ENCODE measurements at regions not wholly inside any gene's neighbourhood (a gene's known extent, or its start where the extent isn't known, plus 50 kb on each side); places are given as distances from the start of the nearest gene placed in this dataset.

DNA sequence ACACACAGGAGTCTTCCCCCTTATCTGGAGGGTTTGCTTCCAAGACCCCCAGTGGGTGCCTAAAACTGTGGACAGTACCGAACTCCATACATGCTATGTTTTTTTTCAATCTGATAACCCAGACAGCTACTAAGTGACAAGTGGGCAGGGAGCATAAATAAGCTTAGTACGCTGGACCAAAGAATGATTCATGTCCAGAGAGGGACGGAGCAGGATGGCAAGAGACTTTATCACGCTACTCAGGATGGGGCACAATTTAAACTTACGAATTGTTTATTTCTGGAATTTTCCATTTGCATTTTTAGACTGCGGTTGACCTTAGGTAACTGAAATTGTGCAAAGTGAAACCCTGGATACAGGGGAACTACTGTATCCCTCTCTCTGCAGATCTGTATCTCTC is 410.0 kb upstream of the MKI67 start:
- no peak for DNase-seq

DNA sequence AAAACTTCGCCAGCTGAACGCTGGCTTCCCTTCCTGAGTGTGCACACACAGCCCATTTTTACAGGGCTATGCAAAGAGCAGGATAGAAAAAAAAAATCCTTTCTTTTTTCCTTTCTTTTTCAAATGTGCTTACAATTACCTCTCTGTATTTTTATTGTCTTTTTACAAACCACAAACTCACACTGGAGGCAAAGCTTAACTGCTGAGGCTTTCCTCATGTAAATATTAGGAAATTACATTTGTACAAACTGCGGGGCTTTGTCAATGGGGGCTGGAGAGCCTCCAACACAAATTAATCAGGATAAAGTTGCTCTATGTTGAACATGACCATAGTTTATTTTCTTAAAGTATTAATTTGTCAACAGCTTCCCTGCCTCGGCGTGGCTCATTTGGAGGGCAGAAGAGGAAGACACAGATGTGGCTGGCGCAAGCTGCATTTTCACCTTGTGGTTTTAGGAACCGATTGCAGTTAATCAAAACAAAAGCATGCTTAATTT is 411.7 kb upstream of the MKI67 start:
- DNase-seq: no peak

DNA sequence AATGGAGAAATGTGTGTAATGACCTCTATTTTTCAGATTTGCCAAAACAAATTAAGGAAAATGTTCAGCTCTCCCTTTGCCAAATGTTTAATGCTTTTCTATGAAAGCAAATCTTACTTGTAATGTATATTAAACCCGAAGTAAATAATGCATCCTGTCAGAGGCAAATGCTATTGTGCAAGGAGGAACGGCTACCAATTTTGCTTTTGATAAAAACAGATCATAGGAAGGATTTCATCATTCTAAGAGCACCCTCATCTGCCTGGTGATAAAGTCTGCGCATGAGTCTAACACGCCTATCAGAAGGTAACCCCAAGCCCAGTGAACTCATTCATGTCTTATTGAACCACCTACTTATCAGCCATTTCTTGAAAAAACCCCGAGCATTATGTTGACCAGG is 412.4 kb upstream of the MKI67 start:
- no peak for DNase-seq

DNA sequence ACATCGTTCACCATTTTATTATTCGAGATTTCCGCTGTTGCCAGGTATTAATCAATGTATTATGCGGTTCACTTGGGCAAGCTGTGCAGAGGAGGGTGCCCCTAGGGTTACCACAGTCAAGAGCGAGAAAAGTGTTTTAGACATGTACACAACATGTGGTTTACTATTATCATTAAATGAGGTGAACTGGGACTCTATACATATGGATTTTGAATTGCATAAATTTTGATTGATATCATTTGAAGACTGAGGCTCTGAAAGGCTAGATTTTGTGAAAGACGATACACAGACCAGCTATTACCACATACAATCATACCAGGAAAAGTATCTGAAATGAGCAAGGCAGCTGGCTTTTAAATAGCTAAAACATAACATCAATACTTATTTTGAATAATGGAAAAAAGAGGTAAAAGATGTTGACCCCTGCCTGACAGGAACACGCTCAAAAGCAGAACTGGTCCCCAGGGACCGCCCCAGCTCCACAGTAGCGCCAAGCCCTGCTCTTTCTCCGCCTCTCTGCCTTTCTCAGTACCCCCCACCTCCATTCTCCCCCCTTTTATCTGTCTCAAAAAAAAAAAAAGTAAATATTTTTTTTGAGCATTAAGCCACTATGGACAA is 413.4 kb upstream of the MKI67 start:
- no peak for DNase-seq

DNA sequence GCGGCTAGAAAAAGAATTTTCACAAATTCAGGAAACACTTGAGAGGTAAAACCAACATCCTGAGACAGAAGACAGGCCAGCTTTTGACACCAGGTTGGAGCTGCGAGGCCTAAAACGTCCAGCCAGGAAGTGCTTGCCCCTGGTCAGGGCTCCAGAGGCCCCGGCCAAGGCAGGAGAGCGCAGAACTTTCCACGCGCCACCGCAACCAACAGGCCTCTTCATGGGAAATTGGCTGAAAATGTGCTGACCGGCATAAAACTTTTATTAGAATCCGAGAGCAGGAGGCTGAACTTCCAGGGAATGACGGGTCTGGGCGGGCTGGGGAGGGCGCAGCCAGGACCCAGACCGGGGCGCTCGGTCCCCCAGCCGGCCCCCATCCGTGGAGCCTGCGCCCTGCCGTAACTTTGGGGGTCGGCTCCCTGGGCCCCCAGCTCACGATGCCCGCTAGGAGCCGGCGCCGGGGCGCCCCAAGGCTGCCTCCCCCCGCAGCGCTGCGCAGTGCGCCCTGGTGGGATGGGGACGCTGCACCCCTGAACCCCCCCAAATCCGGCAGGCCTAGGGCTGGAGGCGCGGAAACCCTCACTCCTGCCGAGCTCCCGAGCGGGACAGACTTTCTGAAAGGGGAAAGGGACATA is 414.0 kb upstream of the MKI67 start:
- no peak for DNase-seq

DNA sequence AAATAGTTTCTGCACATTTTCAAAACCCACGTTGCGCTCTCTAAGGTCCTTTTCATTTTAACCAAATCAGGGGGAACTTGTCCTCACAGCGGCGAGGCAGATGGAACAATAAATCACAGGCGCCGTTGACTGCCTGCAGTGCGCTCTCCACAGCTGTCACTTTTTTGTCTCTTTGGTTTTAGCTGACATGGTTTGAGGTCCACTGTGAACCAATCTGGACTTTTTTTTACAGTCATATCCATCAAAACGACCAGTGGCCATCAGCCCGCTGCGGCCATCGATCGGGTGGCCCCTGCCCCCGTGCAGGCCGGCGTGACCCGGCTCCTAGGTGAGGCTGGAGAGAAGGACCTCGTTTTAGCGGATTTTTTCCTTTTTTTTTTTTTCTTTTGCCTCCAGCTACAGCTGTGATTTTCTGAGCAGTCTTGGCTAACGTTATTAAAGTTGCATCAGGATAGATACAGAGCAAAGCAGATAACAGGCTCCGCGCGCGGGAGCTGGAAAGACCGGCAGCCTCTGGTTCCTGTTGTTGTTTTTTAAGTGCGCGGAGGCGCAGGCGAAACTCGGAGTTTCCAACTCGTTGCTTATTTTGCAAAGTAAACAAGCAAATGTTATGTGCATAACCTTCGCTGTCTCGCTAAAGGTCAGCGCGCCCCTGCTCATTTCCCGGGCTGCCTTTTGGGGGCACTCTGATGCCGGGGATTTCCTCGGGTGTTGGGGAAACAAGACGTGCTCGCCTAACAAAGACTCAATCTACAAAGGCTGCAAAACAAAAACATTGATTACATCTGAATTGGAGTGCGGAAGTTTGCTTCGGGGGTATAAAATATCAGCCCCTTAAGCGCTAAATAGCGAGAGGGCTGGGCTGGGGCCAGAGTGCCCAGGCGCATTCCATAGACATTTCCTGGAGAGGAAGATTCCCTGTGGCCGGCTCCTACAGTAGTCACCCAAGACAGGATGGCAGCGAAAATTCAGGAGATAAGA is 414.8 kb upstream of the MKI67 start:
- no peak for DNase-seq

DNA sequence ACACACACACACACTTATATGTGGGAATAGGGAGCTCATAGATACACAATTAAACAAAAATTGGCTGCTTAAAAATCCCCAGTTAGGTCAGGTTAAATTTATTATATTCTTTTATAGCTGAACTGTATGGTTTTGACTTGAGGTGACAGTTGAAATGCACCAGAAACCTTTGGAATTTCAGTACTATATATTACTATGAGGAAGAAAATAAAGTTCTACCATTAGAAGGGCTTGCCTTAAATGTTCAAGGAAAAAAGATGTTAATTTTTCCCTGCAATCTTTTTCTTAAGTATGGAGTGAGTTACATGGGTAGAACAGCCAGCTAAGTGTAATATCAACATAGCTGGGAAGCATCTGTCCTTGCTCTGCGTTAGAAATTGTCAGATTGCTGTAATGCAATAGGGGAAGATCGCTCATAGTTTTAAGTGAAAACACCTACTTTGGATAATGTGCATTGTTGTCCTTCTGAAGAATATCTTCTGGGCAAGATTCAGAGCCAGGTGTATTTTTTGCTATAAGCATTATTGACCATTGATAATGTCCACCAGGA is 415.8 kb upstream of the MKI67 start:
- no peak for DNase-seq

DNA sequence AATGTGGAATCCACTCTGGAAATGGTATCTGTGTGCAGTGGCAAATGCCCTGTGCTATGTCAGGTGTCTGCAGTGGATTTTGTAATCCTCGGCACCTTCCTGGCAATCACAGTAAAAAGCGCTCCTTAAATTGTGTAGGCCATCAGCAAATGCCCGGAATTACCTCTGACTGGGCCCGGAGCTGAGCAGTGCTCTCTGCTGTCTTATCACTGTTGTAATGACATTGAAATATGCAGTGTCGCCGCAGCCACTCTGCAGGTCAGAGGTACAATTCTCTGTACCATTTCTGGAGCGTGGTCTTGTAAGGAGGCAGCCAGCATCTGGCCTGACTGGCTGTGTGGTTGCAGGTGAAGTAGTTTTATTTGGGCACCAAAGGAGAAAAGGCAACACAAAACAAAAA is 416.4 kb upstream of the MKI67 start:
- DNase-seq: no peak

DNA sequence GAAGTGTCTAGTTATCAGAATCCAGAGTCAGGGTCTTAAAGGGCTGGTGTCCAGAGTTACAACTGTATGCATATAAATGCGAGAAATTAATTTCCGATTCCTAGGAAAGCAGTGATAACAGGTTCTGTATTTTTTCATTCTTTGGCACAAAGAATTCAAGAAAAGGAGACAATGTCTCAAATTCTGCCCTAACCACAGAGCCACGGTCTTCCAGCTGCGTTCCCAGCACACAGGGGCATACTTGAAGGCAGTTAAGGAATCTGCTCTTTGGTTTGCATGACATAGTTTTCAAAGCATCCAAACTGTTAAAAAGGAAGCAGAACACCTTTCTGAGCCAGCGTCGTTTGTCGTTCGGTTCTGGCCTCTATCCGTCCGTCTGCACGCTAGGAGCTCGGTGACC is 416.9 kb upstream of the MKI67 start:
- no peak for DNase-seq

DNA sequence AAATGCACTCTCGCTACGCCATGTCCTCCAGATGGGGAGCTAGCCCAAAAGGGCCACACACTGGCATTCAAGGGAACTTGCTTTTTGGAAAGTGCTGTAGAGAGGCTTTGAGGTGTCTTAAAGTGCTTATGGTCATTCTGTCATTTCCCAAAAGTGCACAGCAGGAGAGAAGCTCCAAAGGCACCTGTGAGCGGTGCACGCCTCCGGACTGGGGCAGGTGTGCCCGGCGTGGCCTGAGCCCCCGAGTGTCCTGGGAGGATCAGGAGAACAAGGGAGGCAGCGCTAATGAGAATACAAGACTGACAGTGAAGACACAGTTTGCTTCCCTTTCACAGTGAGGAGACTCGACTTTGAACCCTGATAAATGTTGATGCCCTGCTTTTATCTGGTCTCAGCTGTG is 419.0 kb upstream of the MKI67 start:
- no peak for DNase-seq

DNA sequence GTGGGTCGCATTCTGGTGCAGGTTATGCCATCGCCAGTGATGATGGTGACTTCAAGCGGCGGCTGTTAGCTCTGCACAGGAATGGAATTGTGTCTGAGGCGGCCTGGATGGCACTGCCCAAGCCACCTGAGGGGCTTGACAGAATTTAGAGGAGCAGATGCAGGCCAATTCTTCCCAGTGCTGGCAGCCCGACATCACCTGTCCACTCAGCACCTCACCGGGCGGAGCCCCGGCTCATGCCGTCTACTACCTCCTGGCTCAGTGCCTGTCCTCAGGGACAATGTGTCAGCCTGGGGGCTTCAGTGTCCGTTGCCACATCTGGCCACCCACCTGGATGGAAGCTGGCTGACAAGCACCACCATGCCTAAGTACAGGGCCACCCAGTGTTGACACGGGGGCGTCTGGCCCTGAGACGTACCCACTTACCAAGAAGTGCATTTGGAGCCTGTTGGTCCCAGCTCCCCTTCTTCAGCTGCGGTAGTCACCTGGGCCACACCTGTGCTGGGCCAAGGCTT is 420.5 kb upstream of the MKI67 start:
- no peak for DNase-seq

DNA sequence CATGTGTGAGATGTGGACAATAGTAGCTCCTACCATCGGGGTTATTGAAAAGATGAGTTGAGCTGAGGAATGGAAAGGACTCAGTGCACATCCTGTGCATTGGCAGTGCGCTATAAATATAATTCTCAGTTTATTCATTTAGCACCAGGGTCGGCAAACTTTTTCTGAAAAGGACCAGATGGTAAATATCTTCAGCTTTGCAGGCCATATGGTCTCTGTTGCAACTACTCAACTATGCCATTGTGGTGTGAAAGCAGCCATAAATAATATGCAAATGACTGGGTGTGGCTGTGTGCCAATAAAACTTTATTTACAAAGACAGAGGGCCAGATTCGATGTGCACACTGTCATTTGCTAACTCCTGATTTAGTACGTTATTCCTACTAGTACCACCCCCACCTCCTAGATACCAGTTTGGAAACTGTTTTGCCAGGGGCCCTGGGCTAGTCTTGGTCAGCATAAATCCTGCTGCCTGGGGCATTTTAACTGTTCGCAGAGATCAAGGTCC is 422.9 kb upstream of the MKI67 start:
- no peak for DNase-seq

DNA sequence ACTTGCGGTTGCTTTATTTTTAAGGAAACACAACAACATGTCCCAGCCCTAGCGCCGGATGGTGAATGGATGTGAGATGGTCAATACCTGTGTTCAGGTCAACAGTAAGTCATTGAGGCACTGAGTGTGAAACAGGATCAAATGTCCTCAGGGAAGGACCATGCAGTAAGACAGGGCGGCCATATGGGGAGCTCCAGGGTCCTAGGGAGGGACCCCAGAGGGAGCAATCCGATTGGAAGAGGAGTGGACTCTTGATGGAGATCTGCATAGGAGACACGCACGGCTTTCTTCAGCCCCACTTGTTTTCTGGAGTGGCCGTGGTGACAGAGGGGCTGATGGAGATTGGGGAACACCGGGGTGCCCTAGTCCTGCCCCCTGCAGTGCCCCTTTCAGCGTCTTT is 423.8 kb upstream of the MKI67 start:
- DNase-seq: no peak

DNA sequence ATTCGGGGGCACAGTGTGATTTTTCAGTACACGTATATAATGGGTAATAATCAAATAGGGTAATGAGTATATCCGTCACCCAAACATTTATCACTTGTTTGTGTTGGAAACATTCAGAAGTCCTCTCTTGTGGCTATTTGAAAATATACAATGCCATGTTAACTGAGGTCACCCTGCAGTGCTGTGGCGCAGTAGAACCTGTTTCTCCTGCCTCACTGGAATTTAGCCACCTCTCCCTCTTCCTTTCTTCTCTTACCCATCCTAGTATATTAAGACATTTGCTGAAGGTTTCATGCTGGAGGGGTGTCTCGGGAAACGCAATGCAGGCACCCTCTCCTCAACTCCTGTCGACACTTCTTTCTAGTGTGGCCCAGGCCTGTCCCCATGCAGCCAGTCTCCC is 425.3 kb upstream of the MKI67 start:
- DNase-seq: no peak

DNA sequence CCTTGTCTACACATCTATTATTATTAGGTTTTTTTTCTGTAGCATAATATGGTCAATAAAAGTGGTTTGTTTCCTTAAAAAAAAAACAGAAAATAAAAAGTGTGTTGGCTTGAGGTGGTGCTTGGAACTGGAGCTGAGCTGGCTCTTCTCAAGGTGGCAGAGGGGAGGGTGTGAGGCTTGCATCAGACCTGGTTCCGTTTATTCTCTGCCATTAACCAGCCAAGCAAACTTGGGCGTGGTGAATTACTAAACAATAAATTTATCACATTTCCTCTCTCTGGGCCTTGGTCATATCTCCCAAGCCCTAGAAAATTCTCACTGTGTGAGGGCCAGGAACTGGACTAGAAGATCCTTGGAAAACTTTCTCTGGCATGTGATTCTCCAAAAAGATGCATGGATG is 427.5 kb upstream of the MKI67 start:
- DNase-seq: no peak

DNA sequence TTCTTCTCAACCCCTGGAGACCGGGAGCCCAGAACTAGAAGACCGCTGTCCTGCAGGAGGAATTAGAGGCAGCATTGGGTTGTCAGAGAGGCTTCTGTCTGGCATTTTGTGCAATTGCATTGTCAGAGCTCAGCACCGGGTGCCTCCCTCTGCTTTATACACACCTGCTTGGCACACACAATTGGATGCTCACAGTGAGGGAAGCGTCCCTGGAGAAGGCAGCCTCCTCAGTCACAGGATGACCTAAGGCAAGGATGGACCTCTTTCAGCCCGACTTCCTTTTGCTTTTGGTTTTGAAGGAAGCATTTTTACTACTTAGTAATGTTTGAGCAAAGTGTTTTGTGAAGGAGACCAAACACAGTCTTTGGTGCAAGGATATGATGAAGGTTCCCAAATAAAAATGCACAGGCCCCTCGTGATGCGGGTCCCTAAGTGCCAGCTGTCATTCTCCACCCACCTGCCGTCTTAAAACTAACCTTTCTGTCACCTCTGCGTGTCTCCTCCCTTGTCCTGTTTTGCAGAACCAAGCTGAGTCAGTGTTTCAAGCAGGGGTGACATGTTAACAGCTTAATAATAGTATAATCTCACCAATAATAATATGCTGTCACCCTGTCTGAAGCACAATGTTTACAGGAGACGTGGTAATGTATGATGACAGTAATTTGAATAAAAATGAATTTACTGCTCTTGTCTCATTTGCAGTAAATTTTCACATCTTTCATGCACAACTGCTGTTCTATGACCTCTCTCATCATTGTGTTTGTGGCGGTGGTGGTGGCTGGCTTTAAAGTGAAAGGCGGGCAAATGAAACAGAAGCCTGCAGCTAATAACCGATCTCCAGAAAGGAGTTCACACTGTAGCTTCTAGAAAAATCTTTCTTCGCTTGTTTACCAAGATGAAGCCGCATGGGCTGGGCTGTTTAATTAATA is 430.2 kb upstream of the MKI67 start:
- DNase-seq: no peak

DNA sequence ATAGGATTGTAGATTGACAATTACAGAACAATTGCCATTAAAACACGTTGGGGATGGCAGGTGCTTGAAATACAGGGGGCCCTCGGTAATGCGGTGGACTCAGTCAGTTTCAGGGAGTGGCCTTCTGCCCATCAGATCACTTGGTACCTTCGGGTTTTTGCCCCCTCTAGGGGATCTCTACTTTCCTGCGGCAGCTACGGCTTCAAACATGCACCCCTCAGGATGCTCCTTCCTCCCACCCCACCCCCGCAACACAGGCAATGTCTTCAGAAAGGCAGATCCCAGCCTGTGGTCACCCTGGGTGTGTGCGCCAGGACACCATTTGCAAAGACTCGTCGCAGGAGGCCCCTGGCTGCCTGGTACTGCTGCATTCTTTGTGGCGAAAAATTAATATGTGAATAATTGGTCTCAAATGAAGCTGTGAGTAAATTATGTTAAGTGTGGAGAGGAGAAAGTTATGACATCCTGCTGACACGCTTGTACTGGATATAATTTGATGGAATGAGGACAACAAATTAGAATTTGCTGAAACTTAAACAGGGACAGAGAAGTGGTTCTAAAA is 431.0 kb upstream of the MKI67 start:
- no peak for DNase-seq

DNA sequence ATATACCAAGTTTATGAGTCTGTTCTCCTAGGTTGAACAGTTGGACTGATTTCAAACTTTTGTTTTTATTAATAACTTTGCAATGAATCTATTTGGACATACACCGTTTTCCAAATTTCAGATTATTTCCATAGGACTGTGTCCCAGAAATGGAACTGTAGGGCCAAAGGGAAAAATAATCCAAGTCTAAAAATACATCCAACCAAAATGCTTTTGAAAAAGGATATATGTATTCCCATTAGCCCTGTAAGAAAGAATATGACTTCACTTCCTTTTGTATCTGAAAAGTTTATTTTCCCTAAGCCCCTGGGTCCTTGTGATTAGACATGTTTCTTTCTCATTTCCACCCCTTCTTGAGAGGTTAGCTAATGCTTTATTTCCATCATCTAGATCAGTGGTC is 434.2 kb upstream of the MKI67 start:
- no peak for DNase-seq

DNA sequence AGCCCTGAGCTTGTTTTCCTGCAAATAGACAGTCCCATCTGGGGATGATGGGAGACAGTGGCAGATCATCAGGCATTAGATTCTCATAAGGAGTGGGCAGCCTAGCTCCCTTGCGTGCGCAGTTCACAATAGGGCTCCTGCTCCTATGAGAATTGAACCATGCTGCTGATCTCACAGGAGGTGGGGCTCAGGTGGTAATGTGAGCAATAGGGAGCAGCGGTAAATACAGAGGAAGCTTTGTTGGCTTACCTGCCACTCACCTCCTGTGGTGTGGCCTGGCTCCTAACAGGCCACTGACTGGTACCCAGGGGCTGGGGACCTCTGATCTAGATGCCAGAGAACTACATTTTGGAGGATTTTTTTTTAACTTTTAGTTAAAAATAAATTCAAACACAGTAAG is 434.8 kb upstream of the MKI67 start:
- no peak for DNase-seq

DNA sequence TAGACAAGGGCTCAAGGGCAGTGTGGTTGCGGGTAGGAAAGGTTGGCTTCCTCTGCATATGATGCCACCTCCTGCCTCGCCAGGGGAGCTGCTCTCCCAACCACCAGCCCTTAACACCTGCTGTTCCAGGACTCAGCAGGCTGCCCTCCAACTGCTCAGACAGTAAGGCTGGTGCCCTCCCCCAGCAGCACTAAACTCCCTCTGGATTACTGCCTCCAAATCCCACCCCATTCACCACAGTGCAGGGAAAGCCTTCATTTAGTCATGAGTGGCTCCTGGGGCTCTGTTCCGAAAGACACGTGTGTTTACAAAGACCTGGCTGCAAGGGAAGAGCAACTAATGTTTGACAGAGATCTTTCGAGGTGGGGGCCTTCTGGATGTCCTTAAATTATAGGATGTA is 437.2 kb upstream of the MKI67 start:
- DNase-seq: no peak

DNA sequence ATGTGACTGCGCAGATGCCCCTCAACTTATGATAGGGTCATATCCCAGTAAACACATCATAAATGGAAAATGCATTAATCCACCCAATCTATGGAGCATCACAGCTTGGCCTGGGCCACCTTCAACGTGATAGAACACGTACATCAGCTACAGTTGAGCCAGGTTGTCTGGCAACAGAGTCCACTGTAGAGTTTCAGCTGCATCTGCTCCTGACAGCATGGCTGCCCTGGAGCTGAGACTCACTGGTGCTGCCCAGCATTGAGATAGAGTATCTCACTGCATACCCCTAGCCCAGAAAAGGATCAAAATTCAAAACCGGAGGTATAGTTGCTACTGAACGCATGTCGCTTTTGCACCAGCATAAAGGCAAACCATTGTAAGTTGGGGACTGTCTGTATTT is 437.7 kb upstream of the MKI67 start:
- no peak for DNase-seq
